H1 (cell line): ENCODE measurements at regions not wholly inside any gene's neighbourhood (a gene's known extent, or its start where the extent isn't known, plus 50 kb on each side); places are given as distances from the start of the nearest gene placed in this dataset.

Experiments used
- BCL11A ChIP-seq, 2 experiments: IDR thresholded peaks; one replicate each; pipeline ENCODE4 v1.6.1; 2011; ENCODE audit warnings: low read depth in 2 of 2, low read length in 2 of 2, mild to moderate bottlenecking in 2 of 2

- no peak for TF ChIP-seq BCL11A (IDR thresholded peaks at IDR 0.05; ENCODE audit: low read depth in 2 of 2, low read length in 2 of 2)
Measured at GRCh38 chr1:198903203-198903602, 264.4 kb downstream of the PTPRC start (continued).
